GM18498 (cell line): ENCODE measurements at regions not wholly inside any gene's neighbourhood (a gene's known extent, or its start where the extent isn't known, plus 50 kb on each side); places are given as distances from the start of the nearest gene placed in this dataset.
"Not testable (repeated sequence)": the region's sequence is repeated elsewhere in the genome, so short reads cannot be mapped to it uniquely, and the experiment has no call there.

Experiments
- ATAC-seq: cut with Tn5 transposase; IDR thresholded peaks from one replicate; pipeline ENCODE4 v1.9.1; 2021; ENCODE audit warnings: mild to moderate bottlenecking, moderate library complexity; ENCODE audit not compliant: unreplicated experiment

- ATAC-seq: no peak
Observed at GRCh38 chr22:48492366-48493320, 1335.0 kb downstream of the BRD1 start.

DNA sequence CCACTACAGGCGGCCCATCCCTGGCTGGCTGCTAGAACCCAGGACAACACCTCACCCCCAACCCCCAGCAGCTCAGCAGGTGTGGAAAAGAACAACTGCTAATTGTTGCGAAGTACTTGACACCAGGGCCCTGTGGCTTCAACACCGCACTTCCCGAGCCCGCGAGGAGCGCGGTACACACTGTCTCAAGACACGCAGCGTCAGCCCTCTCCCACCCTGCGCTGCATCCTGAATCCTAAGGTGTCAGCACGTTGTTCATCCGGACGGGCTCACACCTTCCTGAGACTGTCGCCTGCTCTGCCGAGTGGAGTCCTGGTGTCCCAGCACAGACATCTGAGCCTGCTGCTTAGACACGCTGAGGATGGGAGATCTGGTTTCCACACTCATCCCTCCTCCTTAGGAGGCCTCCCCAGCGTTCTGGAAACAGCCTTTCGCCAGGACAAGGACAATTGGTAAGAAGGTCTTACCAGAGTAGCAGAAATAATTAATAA is 1336.2 kb downstream of the BRD1 start:
- ATAC-seq: no peak

GRCh38 chr22:48490500-48491411 is 1336.9 kb downstream of the BRD1 start:
- ATAC-seq: no peak

DNA sequence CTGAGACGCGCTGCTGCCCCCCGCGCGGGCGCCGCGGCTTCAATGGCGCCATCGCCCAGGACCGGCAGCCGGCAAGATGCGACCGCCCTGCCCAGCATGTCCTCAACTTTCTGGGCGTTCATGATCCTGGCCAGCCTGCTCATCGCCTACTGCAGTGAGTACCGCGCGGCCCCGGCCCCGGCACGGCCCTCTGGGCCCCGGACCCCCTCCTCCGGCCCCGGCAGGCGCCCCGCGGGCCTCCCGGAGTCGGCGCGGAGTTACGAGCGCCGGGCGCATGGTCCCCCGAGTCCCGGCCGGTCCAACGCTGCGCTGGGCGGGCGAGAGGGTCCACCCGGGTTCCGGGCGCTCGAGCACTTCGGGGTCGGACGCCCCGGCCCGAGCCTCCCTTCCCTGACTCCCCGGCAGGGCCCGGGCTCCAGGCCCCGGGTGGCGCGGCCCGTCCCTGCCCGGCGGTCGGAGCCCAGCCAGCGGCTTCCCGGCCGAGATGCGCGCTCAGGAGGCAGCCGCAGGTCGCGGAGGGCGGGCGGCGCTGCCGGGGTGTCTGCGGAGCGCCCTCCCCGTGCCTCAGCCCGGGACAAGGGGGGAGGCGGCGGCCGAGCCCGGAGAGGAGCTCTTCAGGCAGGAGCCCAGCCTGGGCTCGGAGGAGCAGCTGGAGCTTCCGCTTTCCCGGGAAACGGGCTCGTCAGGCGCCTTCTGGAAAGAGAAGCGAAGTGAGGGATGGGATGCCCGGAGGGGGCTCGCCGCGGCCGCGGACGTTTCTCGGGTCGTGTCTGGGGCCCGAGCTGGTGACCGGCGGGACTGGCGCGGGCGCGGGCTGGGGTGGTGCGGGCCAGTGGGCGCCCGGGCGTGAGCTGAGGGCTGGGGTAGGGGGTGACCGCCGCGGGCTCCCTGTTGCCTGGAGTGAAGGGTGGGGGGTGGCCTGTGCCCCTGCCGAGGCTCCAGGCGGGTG is 1337.8 kb downstream of the BRD1 start:
- ATAC-seq: no peak

GRCh38 chr22:48488611-48489511 is 1338.8 kb downstream of the BRD1 start:
- ATAC-seq: no peak

GRCh38 chr22:48488149-48488551 is 1339.5 kb downstream of the BRD1 start:
- ATAC-seq: no peak

- ATAC-seq: no peak
Observed at GRCh38 chr22:48486558-48486957, 1341.1 kb downstream of the BRD1 start.

DNA sequence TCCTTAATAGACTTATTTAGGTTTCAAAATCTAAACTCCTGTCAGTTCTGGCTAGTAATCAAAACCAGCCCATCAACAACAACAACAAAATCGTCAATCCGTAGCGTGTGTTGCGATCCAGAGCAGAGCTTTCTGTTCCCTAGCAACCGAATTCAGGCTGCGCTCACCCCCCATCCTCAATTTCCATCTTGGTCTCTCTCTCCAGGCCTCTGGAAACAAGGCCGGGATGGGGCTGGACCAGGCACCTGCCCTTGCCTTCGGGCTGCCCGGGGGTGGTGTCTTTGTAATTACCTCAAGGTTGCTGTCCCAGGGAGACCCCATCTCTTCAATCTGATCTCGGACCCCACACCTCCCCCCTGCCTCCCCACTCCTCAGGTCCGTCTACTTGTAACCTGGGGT is 1341.5 kb downstream of the BRD1 start:
- ATAC-seq: no peak

- ATAC-seq: no peak
Observed at GRCh38 chr22:48485149-48486133, 1342.2 kb downstream of the BRD1 start.

GRCh38 chr22:48483764-48484528 is 1343.7 kb downstream of the BRD1 start:
- ATAC-seq: no peak

DNA sequence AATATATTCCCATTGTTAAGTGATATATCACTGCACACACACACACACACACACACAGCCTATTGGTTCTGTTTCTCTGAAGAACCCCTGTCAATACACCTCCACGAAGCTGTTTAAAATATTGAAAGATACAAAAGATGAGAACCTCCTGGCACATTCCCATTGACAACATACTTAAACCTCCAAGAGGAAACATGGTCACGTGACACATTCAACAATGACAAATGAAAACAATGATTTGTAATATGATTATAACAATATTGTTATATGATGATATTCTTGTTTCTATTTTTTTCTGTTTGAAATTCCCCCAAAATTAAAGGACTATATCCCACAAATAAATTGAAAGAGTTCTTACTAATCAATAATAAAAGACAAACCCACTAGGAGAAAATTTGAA is 1344.9 kb downstream of the BRD1 start:
- no peak for ATAC-seq

DNA sequence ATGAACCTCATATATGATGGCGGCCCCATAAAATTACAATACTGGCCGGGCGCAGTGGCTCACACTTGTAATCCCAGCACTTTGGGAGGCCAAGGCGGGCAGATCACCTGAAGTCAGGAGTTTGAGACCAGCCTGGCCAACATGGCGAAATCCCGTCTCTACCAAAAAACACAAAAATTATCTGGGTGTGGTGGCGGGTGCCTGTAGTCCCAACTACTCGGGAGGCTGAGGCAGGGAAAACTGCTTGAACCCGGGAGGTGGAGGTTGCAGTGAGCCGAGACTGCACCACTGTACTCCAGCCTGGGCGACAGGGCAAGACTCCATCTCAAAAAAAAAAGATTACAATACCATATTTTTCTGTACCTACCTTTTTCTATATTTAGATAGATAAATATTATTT is 1345.5 kb downstream of the BRD1 start:
- ATAC-seq: not testable (repeated sequence)

- no peak for ATAC-seq
Observed at GRCh38 chr22:48481748-48482147, 1345.9 kb downstream of the BRD1 start.

DNA sequence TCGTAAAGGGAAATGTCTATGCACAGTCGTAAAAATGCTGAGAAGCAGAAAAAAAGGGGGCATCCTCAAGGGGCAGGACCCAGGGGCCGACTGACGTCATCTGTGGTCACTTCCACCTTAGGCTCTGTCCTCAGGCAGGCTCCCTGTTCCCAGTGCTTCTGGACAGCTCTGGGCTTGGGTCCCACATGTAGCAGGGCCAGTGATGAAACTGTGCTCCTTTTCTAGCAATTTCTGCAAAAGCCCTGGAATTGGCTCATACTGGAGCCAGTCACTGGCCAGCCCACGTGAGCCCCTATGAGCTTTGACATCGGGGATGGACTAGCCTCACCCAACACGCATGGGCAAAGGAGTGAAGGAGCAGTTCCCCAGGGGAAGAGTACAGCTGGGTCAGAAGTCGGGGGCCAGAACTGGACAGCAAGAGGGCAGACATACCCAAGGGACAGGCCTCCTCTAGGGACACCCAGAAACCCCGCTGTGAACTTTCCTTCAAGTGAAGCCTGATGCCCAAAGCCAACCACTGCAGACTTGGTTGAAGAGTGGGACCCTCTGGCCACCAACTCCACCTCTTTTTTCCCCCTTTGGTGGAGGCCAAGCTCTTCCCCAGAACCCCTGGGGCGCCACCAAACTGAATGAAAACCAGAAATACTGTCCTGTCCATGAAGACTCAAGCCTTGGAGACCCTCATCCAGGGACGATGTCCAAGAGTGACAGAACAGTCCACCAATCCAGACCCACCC is 1349.0 kb downstream of the BRD1 start:
- ATAC-seq: no peak

- ATAC-seq: no peak
Observed at GRCh38 chr22:48478124-48478523, 1349.5 kb downstream of the BRD1 start.

GRCh38 chr22:48477031-48477721 is 1350.5 kb downstream of the BRD1 start:
- no peak for ATAC-seq
